GM12878 (cell line): ENCODE measurements at regions not wholly inside any gene's neighbourhood (a gene's known extent, or its start where the extent isn't known, plus 50 kb on each side); places are given as distances from the start of the nearest gene placed in this dataset.

ENCODE experiments used
- CHD2 ChIP-seq: IDR thresholded peaks from 2 replicates; pipeline ENCODE4 v1.6.1; 2011; ENCODE audit warnings: low read depth, low read length, improper control_type of control experiment, borderline replicate concordance
- CTCF ChIP-seq, 3 experiments: IDR thresholded peaks in 2 of 3; conservative IDR thresholded peaks in 1 of 3; 2 replicates each; pipeline ENCODE4 v1.5.1; 2011; ENCODE audit warnings: low read depth in 3 of 3, low read length in 3 of 3, mild to moderate bottlenecking in 3 of 3, control low read depth in 2 of 3, moderate library complexity in 2 of 3, inconsistent platforms in 1 of 3, mixed read lengths in 1 of 3; ENCODE audit not compliant: control insufficient read depth in 2 of 3, insufficient read depth in 1 of 3; ENCODE audit errors: extremely low read depth in 1 of 3
- EED ChIP-seq: sonication (generic); IDR thresholded peaks from 2 replicates; pipeline ENCODE4 v1.6.1; 2016; ENCODE audit warnings: antibody characterized with exemption, low read depth
- EZH2 ChIP-seq: IDR thresholded peaks from 2 replicates; pipeline ENCODE4 v1.6.1; 2012; ENCODE audit warnings: low read depth, mild to moderate bottlenecking, control low read depth, inconsistent platforms, low read length, borderline replicate concordance; ENCODE audit not compliant: control insufficient read depth
- MYC ChIP-seq: IDR thresholded peaks from 2 replicates; pipeline ENCODE4 v1.6.1; 2011; ENCODE audit warnings: mild to moderate bottlenecking, low read length, moderate library complexity, inconsistent platforms; ENCODE audit not compliant: insufficient read depth, insufficient replicate concordance, insufficient read length, severe bottlenecking
- NKRF ChIP-seq: fragments of 450-650 bp; conservative IDR thresholded peaks from 2 replicates; pipeline ENCODE4 v1.6.1; 2017; ENCODE audit warnings: mild to moderate bottlenecking, moderate library complexity
- RAD21 ChIP-seq: IDR thresholded peaks from 2 replicates; pipeline ENCODE4 v1.6.1; 2011; ENCODE audit warnings: mild to moderate bottlenecking, low read depth, low read length, moderate library complexity; ENCODE audit not compliant: insufficient read depth
- RCOR1 ChIP-seq: conservative IDR thresholded peaks from 2 replicates; pipeline ENCODE4 v1.6.1; 2012; ENCODE audit warnings: low read depth, low read length, improper control_type of control experiment

GRCh38 chr13:105414639-105415038 is 1120.8 kb downstream of the EFNB2 start:
- no peak for TF ChIP-seq NKRF
- TF ChIP-seq RCOR1, result no peak
- no peak for TF ChIP-seq CTCF (IDR thresholded peaks at IDR 0.05 in 2 of 3, conservative IDR thresholded peaks at IDR 0.05 in 1 of 3; ENCODE audit: control insufficient read depth in 2 of 3, extremely low read depth in 1 of 3, insufficient read depth in 1 of 3, low read depth in 3 of 3, low read length in 3 of 3)
- no peak for TF ChIP-seq MYC
- TF ChIP-seq EZH2, result no peak
- TF ChIP-seq EED, result no peak
- TF ChIP-seq RAD21, result no peak
- TF ChIP-seq CHD2, result no peak
